Kidney glomerular epithelial cell (primary cell): ENCODE measurements at regions not wholly inside any gene's neighbourhood (a gene's known extent, or its start where the extent isn't known, plus 50 kb on each side); places are given as distances from the start of the nearest gene placed in this dataset.

Experiments
- DNase-seq: peaks from one replicate; lab custom pipeline; 2025; lab: John Stamatoyannopoulos, UW

GRCh38 chr1:62370594-62370993 is 51.4 kb upstream of the KANK4 start:
- no peak for DNase-seq

- DNase-seq: no peak
Observed at GRCh38 chr1:62371375-62371774, 52.1 kb upstream of the KANK4 start.

GRCh38 chr1:62373221-62373620 is 54.0 kb upstream of the KANK4 start:
- no peak for DNase-seq

GRCh38 chr1:62377043-62377562 is 57.9 kb upstream of the KANK4 start:
- DNase-seq: no peak

GRCh38 chr1:62380181-62380580 is 56.7 kb upstream of the USP1 start:
- DNase-seq: no peak

- DNase-seq: no peak
Observed at GRCh38 chr1:62381831-62382657, 54.8 kb upstream of the USP1 start.

- no peak for DNase-seq
Observed at GRCh38 chr1:62382658-62382955, 54.2 kb upstream of the USP1 start.

GRCh38 chr1:62384276-62385005 is 52.4 kb upstream of the USP1 start:
- DNase-seq: peak; percentile 95

- no peak for DNase-seq
Observed at GRCh38 chr1:62385923-62386322, 50.9 kb upstream of the USP1 start.

GRCh38 chr1:62386351-62387121 is 50.3 kb upstream of the USP1 start:
- DNase-seq: no peak
